KOPT-K1 (cell line): ENCODE measurements at regions not wholly inside any gene's neighbourhood (a gene's known extent, or its start where the extent isn't known, plus 50 kb on each side); places are given as distances from the start of the nearest gene placed in this dataset.
A peak's percentile ranks its signal among the peaks of the same experiment; 100 is the strongest.

ENCODE experiments used
- H3K27ac ChIP-seq: fragments of 200-600 bp; sonication (generic); 2 replicates; pipeline ENCODE4 v1.5.1; 2016; ENCODE audit warnings: antibody characterized with exemption, mild to moderate bottlenecking, low read depth, low read length; ENCODE audit not compliant: poor library complexity, severe bottlenecking
- H3K36me3 ChIP-seq: fragments of 200-600 bp; sonication (generic); 2 replicates; pipeline ENCODE4 v1.5.1; 2017; ENCODE audit warnings: antibody characterized with exemption, mild to moderate bottlenecking, low read length, moderate library complexity; ENCODE audit not compliant: insufficient read depth
- H3K9me3 ChIP-seq: fragments of 200-600 bp; sonication (generic); 2 replicates; pipeline ENCODE4 v1.5.1; 2017; ENCODE audit warnings: antibody characterized with exemption, low read length, mild to moderate bottlenecking; ENCODE audit not compliant: insufficient read depth, poor library complexity, severe bottlenecking

GRCh38 chr1:83520797-83521196 is 478.1 kb downstream of the TTLL7 start:
- Histone ChIP-seq H3K9me3 (no peaks in the 10 kb centered on the region), H3K36me3 (no peaks in the 10 kb centered on the region), H3K27ac (no peak overlapping the region)

GRCh38 chr1:83516369-83516768 is 482.6 kb downstream of the TTLL7 start:
- H3K9me3 ChIP-seq: no peaks in the 10 kb centered on the region
- no peak overlapping the region for H3K27ac ChIP-seq
- H3K36me3 ChIP-seq: no peaks in the 10 kb centered on the region

GRCh38 chr1:83515578-83516154 is 483.3 kb downstream of the TTLL7 start:
- Histone ChIP-seq H3K36me3 (no peaks in the 10 kb centered on the region), H3K27ac (no peak overlapping the region), H3K9me3 (no peaks in the 10 kb centered on the region)

- no peaks in the 10 kb centered on the region for H3K9me3 ChIP-seq
- no peak overlapping the region for H3K27ac ChIP-seq
- H3K36me3 ChIP-seq: no peaks in the 10 kb centered on the region
Measured at GRCh38 chr1:83512373-83513193, 486.3 kb downstream of the TTLL7 start.

- Histone ChIP-seq H3K27ac (no peak overlapping the region), H3K9me3 (no peaks in the 10 kb centered on the region), H3K36me3 (no peaks in the 10 kb centered on the region)
Measured at GRCh38 chr1:83511146-83511726, 487.7 kb downstream of the TTLL7 start.

GRCh38 chr1:83509301-83509781 is 489.6 kb downstream of the TTLL7 start:
- no peaks in the 10 kb centered on the region for H3K36me3 ChIP-seq
- no peak overlapping the region for H3K27ac ChIP-seq
- no peaks in the 10 kb centered on the region for H3K9me3 ChIP-seq

GRCh38 chr1:83508485-83509151 is 490.3 kb downstream of the TTLL7 start:
- peak overlapping the region; percentile 60 for H3K27ac ChIP-seq
- H3K36me3 ChIP-seq: no peaks in the 10 kb centered on the region
- H3K9me3 ChIP-seq: no peaks in the 10 kb centered on the region

- no peak overlapping the region for H3K27ac ChIP-seq
- no peaks in the 10 kb centered on the region for H3K9me3 ChIP-seq
- no peaks in the 10 kb centered on the region for H3K36me3 ChIP-seq
Measured at GRCh38 chr1:83505148-83505547, 493.8 kb downstream of the TTLL7 start.

GRCh38 chr1:83503153-83503552 is 495.8 kb downstream of the TTLL7 start:
- Histone ChIP-seq H3K9me3 (no peaks in the 10 kb centered on the region), H3K36me3 (no peaks in the 10 kb centered on the region), H3K27ac (no peak overlapping the region)

- Histone ChIP-seq H3K27ac (no peak overlapping the region), H3K36me3 (no peaks in the 10 kb centered on the region), H3K9me3 (no peaks in the 10 kb centered on the region)
Measured at GRCh38 chr1:83500987-83501591, 497.8 kb downstream of the TTLL7 start.

- Histone ChIP-seq H3K9me3 (no peaks in the 10 kb centered on the region), H3K27ac (no peak overlapping the region), H3K36me3 (no peaks in the 10 kb centered on the region)
Measured at GRCh38 chr1:83500531-83500930, 498.4 kb downstream of the TTLL7 start.

- Histone ChIP-seq H3K27ac (no peak overlapping the region), H3K9me3 (no peaks in the 10 kb centered on the region), H3K36me3 (no peaks in the 10 kb centered on the region)
Measured at GRCh38 chr1:83499998-83500397, 498.9 kb downstream of the TTLL7 start.

GRCh38 chr1:83497563-83497962 is 501.4 kb downstream of the TTLL7 start:
- no peak overlapping the region for H3K27ac ChIP-seq
- H3K36me3 ChIP-seq: no peaks in the 10 kb centered on the region
- no peaks in the 10 kb centered on the region for H3K9me3 ChIP-seq

GRCh38 chr1:83495560-83495959 is 503.4 kb downstream of the TTLL7 start:
- no peak overlapping the region for H3K27ac ChIP-seq
- no peaks in the 10 kb centered on the region for H3K36me3 ChIP-seq
- no peaks in the 10 kb centered on the region for H3K9me3 ChIP-seq

GRCh38 chr1:83493633-83494032 is 505.3 kb downstream of the TTLL7 start:
- Histone ChIP-seq H3K9me3 (no peaks in the 10 kb centered on the region), H3K27ac (no peak overlapping the region)

More at GRCh38 chr1:83493633-83494032, 505.3 kb downstream of the TTLL7 start:
- no peaks in the 10 kb centered on the region for H3K36me3 ChIP-seq
